ENCODE measurements at regions not wholly inside any gene's neighbourhood (a gene's known extent, or its start where the extent isn't known, plus 50 kb on each side); places are given as distances from the start of the nearest gene placed in this dataset.

- TF ChIP-seq CTCF (IDR thresholded peaks at IDR 0.05; ENCODE audit: insufficient read depth, low read depth, low read length) (no peak), EZH2 (IDR thresholded peaks at IDR 0.05; ENCODE audit: insufficient read depth, low read length) (no peak)
Measured at GRCh38 chr2:217691920-217692666, 310.7 kb downstream of the TNS1 start.
